Endothelial cell (in vitro differentiated cells): ENCODE measurements at regions not wholly inside any gene's neighbourhood (a gene's known extent, or its start where the extent isn't known, plus 50 kb on each side); places are given as distances from the start of the nearest gene placed in this dataset.

Source experiments
- DNase-seq: peaks from one replicate; pipeline ENCODE4 v3.0.0; 2021; ENCODE audit warnings: low spot score
- H3K27ac Mint-ChIP-seq: one replicate; pipeline ENCODE4 v1.8.0; 2021; ENCODE audit warnings: mixed read lengths, inconsistent platforms; ENCODE audit not compliant: unreplicated experiment
- H3K27me3 Mint-ChIP-seq: one replicate; pipeline ENCODE4 v1.8.0; 2021; ENCODE audit warnings: mild to moderate bottlenecking, moderate library complexity, mixed read lengths, inconsistent platforms; ENCODE audit not compliant: unreplicated experiment
- H3K36me3 Mint-ChIP-seq: one replicate; pipeline ENCODE4 v1.8.0; 2021; ENCODE audit warnings: mild to moderate bottlenecking, low read depth, mixed read lengths, inconsistent platforms; ENCODE audit not compliant: unreplicated experiment
- H3K4me1 Mint-ChIP-seq: one replicate; pipeline ENCODE4 v1.8.0; 2021; ENCODE audit warnings: mild to moderate bottlenecking, mixed read lengths, inconsistent platforms; ENCODE audit not compliant: unreplicated experiment
- H3K4me3 Mint-ChIP-seq: one replicate; pipeline ENCODE4 v1.8.0; 2021; ENCODE audit warnings: mild to moderate bottlenecking, mixed read lengths, inconsistent platforms; ENCODE audit not compliant: unreplicated experiment
- H3K9me3 Mint-ChIP-seq: one replicate; pipeline ENCODE4 v1.8.0; 2021; ENCODE audit warnings: mixed read lengths, inconsistent platforms; ENCODE audit not compliant: unreplicated experiment
- CTCF ChIP-seq: fragments of 200-600 bp; sonication (generic); IDR thresholded peaks from one replicate; pipeline ENCODE4 v1.5.0; 2021; ENCODE audit warnings: antibody characterized with exemption; ENCODE audit not compliant: unreplicated experiment

- Mint-ChIP-seq H3K27me3 (no peaks in the 10 kb centered on the region), H3K36me3 (no peaks in the 10 kb centered on the region), H3K9me3 (no peaks in the 10 kb centered on the region), H3K27ac (no peak overlapping the region), H3K4me1 (no peaks in the 10 kb centered on the region), H3K4me3 (no peak overlapping the region)
- no peak for DNase-seq
- TF ChIP-seq CTCF = no peak
These were observed 502.5 kb upstream of the GHITM start for GRCh38 chr10:83636826-83637225.

GRCh38 chr10:83647526-83647925, 491.8 kb upstream of the GHITM start:
- H3K4me1 Mint-ChIP-seq = peaks cover 11% of the 10 kb centered on the region
- DNase-seq = no peak
- H3K36me3 Mint-ChIP-seq = no peaks in the 10 kb centered on the region
- H3K27me3 Mint-ChIP-seq = peaks cover 1% of the 10 kb centered on the region
- H3K9me3 Mint-ChIP-seq = no peaks in the 10 kb centered on the region
- TF ChIP-seq CTCF = no peak
- H3K4me3 Mint-ChIP-seq = no peak overlapping the region
- no peak overlapping the region for H3K27ac Mint-ChIP-seq

- peaks cover 11% of the 10 kb centered on the region for H3K4me1 Mint-ChIP-seq
- no peak for DNase-seq
- peaks cover 1% of the 10 kb centered on the region for H3K27me3 Mint-ChIP-seq
- no peaks in the 10 kb centered on the region for H3K36me3 Mint-ChIP-seq
- TF ChIP-seq CTCF = no peak
- no peak overlapping the region for H3K27ac Mint-ChIP-seq
- no peak overlapping the region for H3K4me3 Mint-ChIP-seq
- H3K9me3 Mint-ChIP-seq = no peaks in the 10 kb centered on the region
These were observed 491.1 kb upstream of the GHITM start for GRCh38 chr10:83648201-83648600.

- no peak for DNase-seq
- Mint-ChIP-seq H3K4me1 (peaks cover 11% of the 10 kb centered on the region), H3K4me3 (no peak overlapping the region), H3K36me3 (no peaks in the 10 kb centered on the region), H3K9me3 (no peaks in the 10 kb centered on the region), H3K27ac (no peak overlapping the region), H3K27me3 (peaks cover 1% of the 10 kb centered on the region)
- TF ChIP-seq CTCF = no peak
These were observed 489.8 kb upstream of the GHITM start for GRCh38 chr10:83649471-83649870.

GRCh38 chr10:83654689-83655088, 484.6 kb upstream of the GHITM start:
- no peaks in the 10 kb centered on the region for H3K36me3 Mint-ChIP-seq
- no peaks in the 10 kb centered on the region for H3K9me3 Mint-ChIP-seq
- H3K27me3 Mint-ChIP-seq = peaks cover 1% of the 10 kb centered on the region

More at GRCh38 chr10:83654689-83655088, 484.6 kb upstream of the GHITM start:
- H3K27ac Mint-ChIP-seq = no peak overlapping the region
- no peak for DNase-seq
- H3K4me3 Mint-ChIP-seq = no peak overlapping the region
- H3K4me1 Mint-ChIP-seq = no peaks in the 10 kb centered on the region
- no peak for TF ChIP-seq CTCF
